ENCODE measurements at regions not wholly inside any gene's neighbourhood (a gene's known extent, or its start where the extent isn't known, plus 50 kb on each side); places are given as distances from the start of the nearest gene placed in this dataset.

DNA sequence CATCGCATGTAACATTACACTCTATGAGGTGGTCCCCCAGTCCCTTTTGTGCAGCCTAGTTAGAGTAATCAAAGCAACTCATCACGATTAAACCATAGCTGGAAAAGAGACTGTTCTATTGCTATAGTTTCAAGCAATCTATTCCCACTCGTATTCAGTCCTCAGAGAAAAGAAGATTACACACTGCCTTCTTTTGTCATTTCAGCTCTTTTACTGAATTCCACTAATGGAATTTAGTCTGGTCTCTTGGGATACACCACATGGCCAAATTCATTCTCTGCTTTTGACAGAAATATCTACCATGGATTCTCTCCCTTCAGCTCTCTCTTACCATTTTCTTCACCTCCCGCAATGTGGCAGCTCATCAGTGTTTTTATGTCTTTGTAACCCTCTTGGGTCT lies 108.9 kb upstream of the HDAC9 start:
- TF ChIP-seq, protein P1, sequence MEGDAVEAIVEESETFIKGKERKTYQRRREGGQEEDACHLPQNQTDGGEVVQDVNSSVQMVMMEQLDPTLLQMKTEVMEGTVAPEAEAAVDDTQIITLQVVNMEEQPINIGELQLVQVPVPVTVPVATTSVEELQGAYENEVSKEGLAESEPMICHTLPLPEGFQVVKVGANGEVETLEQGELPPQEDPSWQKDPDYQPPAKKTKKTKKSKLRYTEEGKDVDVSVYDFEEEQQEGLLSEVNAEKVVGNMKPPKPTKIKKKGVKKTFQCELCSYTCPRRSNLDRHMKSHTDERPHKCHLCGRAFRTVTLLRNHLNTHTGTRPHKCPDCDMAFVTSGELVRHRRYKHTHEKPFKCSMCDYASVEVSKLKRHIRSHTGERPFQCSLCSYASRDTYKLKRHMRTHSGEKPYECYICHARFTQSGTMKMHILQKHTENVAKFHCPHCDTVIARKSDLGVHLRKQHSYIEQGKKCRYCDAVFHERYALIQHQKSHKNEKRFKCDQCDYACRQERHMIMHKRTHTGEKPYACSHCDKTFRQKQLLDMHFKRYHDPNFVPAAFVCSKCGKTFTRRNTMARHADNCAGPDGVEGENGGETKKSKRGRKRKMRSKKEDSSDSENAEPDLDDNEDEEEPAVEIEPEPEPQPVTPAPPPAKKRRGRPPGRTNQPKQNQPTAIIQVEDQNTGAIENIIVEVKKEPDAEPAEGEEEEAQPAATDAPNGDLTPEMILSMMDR (IDR thresholded peaks at IDR 0.05 in 2 of 3, conservative IDR thresholded peaks at IDR 0.05 in 1 of 3; ENCODE audit: borderline replicate concordance in 1 of 3, insufficient read depth in 1 of 3, low read depth in 2 of 3, low read length in 2 of 3): no peak
- TF ChIP-seq FOSL1 (IDR thresholded peaks at IDR 0.05; ENCODE audit: low read depth) (no peak), POLR2A (IDR thresholded peaks at IDR 0.05; ENCODE audit: borderline replicate concordance, extremely low read depth, insufficient read depth, insufficient read length) (no peak), EZH2 (IDR thresholded peaks at IDR 0.05) (no peak), JUND (IDR thresholded peaks at IDR 0.05) (no peak), SIN3A (IDR thresholded peaks at IDR 0.05; ENCODE audit: low read depth) (no peak), CEBPB (IDR thresholded peaks at IDR 0.05; ENCODE audit: low read depth) (no peak), POLR2AphosphoS5 (IDR thresholded peaks at IDR 0.05; ENCODE audit: low read depth, low read length) (no peak), ZFX (IDR thresholded peaks at IDR 0.05) (no peak), YY1 (IDR thresholded peaks at IDR 0.05; ENCODE audit: extremely low read depth, insufficient replicate concordance, low read depth, low read length) (no peak), TCF7L2 (IDR thresholded peaks at IDR 0.05; ENCODE audit: borderline replicate concordance, extremely low read depth, insufficient read depth, insufficient read length) (no peak), RAD21 (IDR thresholded peaks at IDR 0.05; ENCODE audit: low read depth) (no peak)
- TF ChIP-seq, protein P2, sequence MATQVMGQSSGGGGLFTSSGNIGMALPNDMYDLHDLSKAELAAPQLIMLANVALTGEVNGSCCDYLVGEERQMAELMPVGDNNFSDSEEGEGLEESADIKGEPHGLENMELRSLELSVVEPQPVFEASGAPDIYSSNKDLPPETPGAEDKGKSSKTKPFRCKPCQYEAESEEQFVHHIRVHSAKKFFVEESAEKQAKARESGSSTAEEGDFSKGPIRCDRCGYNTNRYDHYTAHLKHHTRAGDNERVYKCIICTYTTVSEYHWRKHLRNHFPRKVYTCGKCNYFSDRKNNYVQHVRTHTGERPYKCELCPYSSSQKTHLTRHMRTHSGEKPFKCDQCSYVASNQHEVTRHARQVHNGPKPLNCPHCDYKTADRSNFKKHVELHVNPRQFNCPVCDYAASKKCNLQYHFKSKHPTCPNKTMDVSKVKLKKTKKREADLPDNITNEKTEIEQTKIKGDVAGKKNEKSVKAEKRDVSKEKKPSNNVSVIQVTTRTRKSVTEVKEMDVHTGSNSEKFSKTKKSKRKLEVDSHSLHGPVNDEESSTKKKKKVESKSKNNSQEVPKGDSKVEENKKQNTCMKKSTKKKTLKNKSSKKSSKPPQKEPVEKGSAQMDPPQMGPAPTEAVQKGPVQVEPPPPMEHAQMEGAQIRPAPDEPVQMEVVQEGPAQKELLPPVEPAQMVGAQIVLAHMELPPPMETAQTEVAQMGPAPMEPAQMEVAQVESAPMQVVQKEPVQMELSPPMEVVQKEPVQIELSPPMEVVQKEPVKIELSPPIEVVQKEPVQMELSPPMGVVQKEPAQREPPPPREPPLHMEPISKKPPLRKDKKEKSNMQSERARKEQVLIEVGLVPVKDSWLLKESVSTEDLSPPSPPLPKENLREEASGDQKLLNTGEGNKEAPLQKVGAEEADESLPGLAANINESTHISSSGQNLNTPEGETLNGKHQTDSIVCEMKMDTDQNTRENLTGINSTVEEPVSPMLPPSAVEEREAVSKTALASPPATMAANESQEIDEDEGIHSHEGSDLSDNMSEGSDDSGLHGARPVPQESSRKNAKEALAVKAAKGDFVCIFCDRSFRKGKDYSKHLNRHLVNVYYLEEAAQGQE (IDR thresholded peaks at IDR 0.05; ENCODE audit: low read depth): no peak
